Chondrocyte (in vitro differentiated cells): ENCODE measurements at regions not wholly inside any gene's neighbourhood (a gene's known extent, or its start where the extent isn't known, plus 50 kb on each side); places are given as distances from the start of the nearest gene placed in this dataset.

ENCODE experiments used
- DNase-seq: peaks from one replicate; pipeline ENCODE4 v3.0.0; 2021; ENCODE audit warnings: mixed read lengths, low spot score
- H3K27ac Mint-ChIP-seq: one replicate; pipeline ENCODE4 v1.8.0; 2021; ENCODE audit warnings: mild to moderate bottlenecking, moderate library complexity, mixed read lengths; ENCODE audit not compliant: unreplicated experiment
- H3K27me3 Mint-ChIP-seq: 2 replicates; pipeline ENCODE4 v1.8.0; 2021; ENCODE audit warnings: low read depth, mixed read lengths
- H3K36me3 Mint-ChIP-seq: 2 replicates; pipeline ENCODE4 v1.8.0; 2021; ENCODE audit warnings: low read depth, mixed read lengths
- H3K4me1 Mint-ChIP-seq: 2 replicates; pipeline ENCODE4 v1.8.0; 2021; ENCODE audit warnings: low read depth, mild to moderate bottlenecking, mixed read lengths
- H3K4me3 Mint-ChIP-seq: one replicate; pipeline ENCODE4 v1.8.0; 2021; ENCODE audit warnings: mild to moderate bottlenecking, moderate library complexity, mixed read lengths; ENCODE audit not compliant: unreplicated experiment
- H3K9me3 Mint-ChIP-seq: 2 replicates; pipeline ENCODE4 v1.8.0; 2021; ENCODE audit warnings: low read depth, mixed read lengths
- TF ChIP-seq, protein P1 (sequence below): fragments of 200-600 bp; sonication (generic); IDR thresholded peaks from 2 replicates; pipeline ENCODE4 v1.5.0; 2021; ENCODE audit warnings: antibody characterized with exemption, mild to moderate bottlenecking, moderate library complexity

DNA sequence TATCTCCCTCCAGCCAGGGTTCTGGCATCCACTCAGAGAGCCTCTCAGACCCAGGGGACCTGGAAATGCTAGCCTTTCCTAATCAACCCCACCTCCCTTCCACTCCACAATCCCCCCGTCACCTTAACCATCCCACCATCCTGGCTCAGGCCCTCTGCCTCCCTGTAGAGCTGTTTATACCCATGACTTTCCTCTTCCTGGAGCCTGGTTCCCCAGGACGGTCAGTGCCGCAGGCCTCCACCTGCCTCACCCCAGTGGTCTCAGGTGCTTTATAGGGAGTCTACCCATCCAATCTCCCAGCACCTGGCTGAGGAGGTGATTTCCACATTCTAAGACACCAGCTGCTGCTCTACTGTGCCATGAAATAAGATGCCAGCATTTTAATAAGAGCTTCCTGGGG lies 1159.5 kb downstream of the TBC1D22A start:
- H3K9me3 Mint-ChIP-seq: peaks cover 17% of the 10 kb centered on the region
- no peak overlapping the region for H3K4me3 Mint-ChIP-seq
- no peaks in the 10 kb centered on the region for H3K4me1 Mint-ChIP-seq
- no peak for DNase-seq
- H3K27ac Mint-ChIP-seq: no peak overlapping the region
- no peaks in the 10 kb centered on the region for H3K36me3 Mint-ChIP-seq
- H3K27me3 Mint-ChIP-seq: peaks cover 5% of the 10 kb centered on the region
- TF ChIP-seq, protein P1, sequence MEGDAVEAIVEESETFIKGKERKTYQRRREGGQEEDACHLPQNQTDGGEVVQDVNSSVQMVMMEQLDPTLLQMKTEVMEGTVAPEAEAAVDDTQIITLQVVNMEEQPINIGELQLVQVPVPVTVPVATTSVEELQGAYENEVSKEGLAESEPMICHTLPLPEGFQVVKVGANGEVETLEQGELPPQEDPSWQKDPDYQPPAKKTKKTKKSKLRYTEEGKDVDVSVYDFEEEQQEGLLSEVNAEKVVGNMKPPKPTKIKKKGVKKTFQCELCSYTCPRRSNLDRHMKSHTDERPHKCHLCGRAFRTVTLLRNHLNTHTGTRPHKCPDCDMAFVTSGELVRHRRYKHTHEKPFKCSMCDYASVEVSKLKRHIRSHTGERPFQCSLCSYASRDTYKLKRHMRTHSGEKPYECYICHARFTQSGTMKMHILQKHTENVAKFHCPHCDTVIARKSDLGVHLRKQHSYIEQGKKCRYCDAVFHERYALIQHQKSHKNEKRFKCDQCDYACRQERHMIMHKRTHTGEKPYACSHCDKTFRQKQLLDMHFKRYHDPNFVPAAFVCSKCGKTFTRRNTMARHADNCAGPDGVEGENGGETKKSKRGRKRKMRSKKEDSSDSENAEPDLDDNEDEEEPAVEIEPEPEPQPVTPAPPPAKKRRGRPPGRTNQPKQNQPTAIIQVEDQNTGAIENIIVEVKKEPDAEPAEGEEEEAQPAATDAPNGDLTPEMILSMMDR: no peak

DNA sequence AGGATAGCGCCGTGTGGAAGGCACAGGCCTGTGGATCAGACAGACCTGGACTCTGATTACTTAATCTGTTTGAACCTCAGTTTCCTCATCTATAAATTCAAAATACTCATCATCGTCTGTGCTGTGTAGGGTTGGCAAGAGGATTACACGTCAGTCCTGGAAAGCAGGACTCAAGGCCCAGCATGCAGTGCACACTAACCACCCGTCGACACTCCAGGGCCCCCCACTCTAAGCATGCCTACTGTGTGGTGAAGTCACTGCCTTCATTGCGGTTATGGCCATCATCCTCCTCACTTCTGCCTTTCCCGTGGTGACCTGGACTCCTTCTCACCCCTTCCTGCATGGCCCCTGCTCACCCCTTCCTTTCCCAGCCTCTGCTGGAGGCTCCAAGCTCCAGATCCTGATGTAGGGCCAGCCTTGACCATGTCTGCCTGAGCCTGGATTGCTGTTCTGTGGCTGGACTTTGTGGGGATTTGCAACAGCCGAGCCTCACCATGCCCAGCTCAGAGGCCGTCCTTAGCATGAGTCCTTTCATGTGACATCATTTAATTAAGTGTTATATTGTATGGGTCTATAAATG lies 1158.0 kb downstream of the TBC1D22A start:
- TF ChIP-seq, protein P1: no peak
- H3K27me3 Mint-ChIP-seq: peaks cover 5% of the 10 kb centered on the region
- H3K27ac Mint-ChIP-seq: no peak overlapping the region
- H3K36me3 Mint-ChIP-seq: no peaks in the 10 kb centered on the region
- H3K4me1 Mint-ChIP-seq: no peaks in the 10 kb centered on the region
- H3K4me3 Mint-ChIP-seq: no peak overlapping the region
- peaks cover 17% of the 10 kb centered on the region for H3K9me3 Mint-ChIP-seq
- DNase-seq: no peak

- peaks cover 5% of the 10 kb centered on the region for H3K27me3 Mint-ChIP-seq
- no peak overlapping the region for H3K4me3 Mint-ChIP-seq
- peaks cover 14% of the 10 kb centered on the region for H3K9me3 Mint-ChIP-seq
- DNase-seq: no peak
- no peaks in the 10 kb centered on the region for H3K36me3 Mint-ChIP-seq
- no peaks in the 10 kb centered on the region for H3K4me1 Mint-ChIP-seq
- TF ChIP-seq, protein P1: no peak
- H3K27ac Mint-ChIP-seq: no peak overlapping the region
These were observed 1157.4 kb downstream of the TBC1D22A start for GRCh38 chr22:47919893-47920292.

GRCh38 chr22:47919001-47919441 lies 1156.6 kb downstream of the TBC1D22A start:
- Mint-ChIP-seq H3K36me3 (no peaks in the 10 kb centered on the region), H3K4me3 (no peak overlapping the region), H3K27me3 (peaks cover 5% of the 10 kb centered on the region), H3K4me1 (no peaks in the 10 kb centered on the region), H3K27ac (no peak overlapping the region), H3K9me3 (peaks cover 5% of the 10 kb centered on the region)
- TF ChIP-seq, protein P1: no peak
- DNase-seq: no peak

DNA sequence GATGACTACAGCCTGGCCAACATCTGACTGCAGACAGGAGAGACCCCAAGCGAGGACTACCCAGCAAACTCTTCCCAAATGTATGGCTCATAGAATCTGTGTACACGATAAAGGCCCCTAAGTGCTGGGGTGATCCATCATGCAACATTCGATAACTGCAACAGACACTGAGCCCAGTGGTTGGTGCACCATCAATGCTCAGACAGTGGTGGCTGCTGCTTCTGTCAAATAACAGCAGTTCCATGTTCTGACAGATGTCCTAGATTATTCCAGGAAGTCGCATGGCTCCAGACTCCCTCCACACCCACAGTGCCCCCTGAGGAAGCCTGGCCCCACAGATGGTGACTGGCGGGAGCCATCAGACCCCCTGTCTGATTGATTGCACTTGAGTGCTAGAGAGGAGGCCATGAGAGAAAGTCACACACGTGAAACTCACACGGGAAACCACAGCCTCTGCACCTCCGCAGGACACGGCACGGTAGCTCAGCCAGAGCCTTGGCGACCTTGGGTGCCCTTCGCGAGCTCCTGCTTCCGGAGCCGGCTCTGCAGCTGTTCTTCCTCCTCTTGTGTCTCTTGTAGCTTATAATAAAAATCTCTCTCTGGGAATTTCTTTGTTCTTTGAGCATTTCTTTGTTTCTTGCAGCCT lies 1155.9 kb downstream of the TBC1D22A start:
- no peak overlapping the region for H3K27ac Mint-ChIP-seq
- no peak overlapping the region for H3K4me3 Mint-ChIP-seq
- H3K27me3 Mint-ChIP-seq: peaks cover 7% of the 10 kb centered on the region
- no peaks in the 10 kb centered on the region for H3K36me3 Mint-ChIP-seq
- H3K4me1 Mint-ChIP-seq: no peaks in the 10 kb centered on the region
- TF ChIP-seq, protein P1: no peak
- no peak for DNase-seq
- H3K9me3 Mint-ChIP-seq: no peaks in the 10 kb centered on the region
